Prostate gland (tissue), 2 donors: ENCODE measurements at regions not wholly inside any gene's neighbourhood (a gene's known extent, or its start where the extent isn't known, plus 50 kb on each side); places are given as distances from the start of the nearest gene placed in this dataset.

Experiments
- DNase-seq: peaks from one replicate; pipeline ENCODE4 v3.0.0-alpha.2; 2019; ENCODE audit warnings: low spot score
- H3K27ac ChIP-seq, 2 donors: fragments of 200-600 bp; sonication (generic); 2 replicates each; pipeline ENCODE4 v1.5.1; 2017 to 2019
- H3K27me3 ChIP-seq: fragments of 200-600 bp; sonication (generic); replicated peaks from 2 replicates; pipeline ENCODE4 v1.5.1; 2019; ENCODE audit not compliant: insufficient read depth
- H3K36me3 ChIP-seq, 2 donors: fragments of 200-600 bp; sonication (generic); 1 replicate in 1 of 2; 2 replicates in 1 of 2; pipeline versions ENCODE4 v1.5.1 to v1.8.1; 2017 to 2019
- H3K4me1 ChIP-seq: fragments of 200-600 bp; sonication (generic); replicated peaks from 2 replicates; pipeline ENCODE4 v1.5.1; 2019
- H3K4me3 ChIP-seq, 2 donors: fragments of 200-600 bp; sonication (generic); 2 replicates each; pipeline ENCODE4 v1.5.1; 2017 to 2019
- H3K9me3 ChIP-seq: fragments of 200-600 bp; sonication (generic); 2 replicates; pipeline ENCODE4 v1.5.1; 2017
- CTCF ChIP-seq, 4 experiments: fragments of 200-600 bp in 2 of 4; fragments of 450-650 bp in 2 of 4; sonication (generic) in 2 of 4; IDR thresholded peaks; 1 replicate in 3 of 4; 2 replicates in 1 of 4; pipeline ENCODE4 v1.5.1; 2016 to 2019; ENCODE audit warnings: antibody characterized with exemption in 4 of 4, mild to moderate bottlenecking in 2 of 4, moderate library complexity in 2 of 4
- POLR2A ChIP-seq: fragments of 450-650 bp; IDR thresholded peaks from one replicate; pipeline ENCODE4 v1.6.1; 2016; ENCODE audit warnings: antibody characterized with exemption, mild to moderate bottlenecking
- POLR2AphosphoS5 ChIP-seq: sonication (generic); formaldehyde crosslinking; IDR thresholded peaks from one replicate; pipeline ENCODE4 v1.6.1; 2017; ENCODE audit warnings: antibody characterized with exemption
- WGBS: methylation state at CpG from one replicate; pipeline ENCODE4 v1.1.5; 2018; 5-methylcytosine and 5-hydroxymethylcytosine counted together
- intact Hi-C: fragments of 100-400 bp; cut with DNase I; formaldehyde crosslinking; loops from one replicate; pipeline ENCODE4 v1.14.2; 2022

GRCh38 chr14:87014856-87015255, 978.1 kb downstream of the GALC start:
- 82% methylated on average over 3 of the region's 3 CpGs for WGBS
- DNase-seq = no peak
- intact Hi-C loops = no loop called here
- Histone ChIP-seq H3K4me3 (no peak overlapping the region), H3K4me1 (no peaks in the 10 kb centered on the region), H3K27me3 (no peaks in the 10 kb centered on the region), H3K9me3 (no peaks in the 10 kb centered on the region), H3K36me3 (no peaks in the 10 kb centered on the region), H3K27ac (no peak overlapping the region)
- no peak for TF ChIP-seq POLR2A
- TF ChIP-seq POLR2AphosphoS5 = no peak
- no peak for TF ChIP-seq CTCF (IDR thresholded peaks at IDR 0.05)

DNA sequence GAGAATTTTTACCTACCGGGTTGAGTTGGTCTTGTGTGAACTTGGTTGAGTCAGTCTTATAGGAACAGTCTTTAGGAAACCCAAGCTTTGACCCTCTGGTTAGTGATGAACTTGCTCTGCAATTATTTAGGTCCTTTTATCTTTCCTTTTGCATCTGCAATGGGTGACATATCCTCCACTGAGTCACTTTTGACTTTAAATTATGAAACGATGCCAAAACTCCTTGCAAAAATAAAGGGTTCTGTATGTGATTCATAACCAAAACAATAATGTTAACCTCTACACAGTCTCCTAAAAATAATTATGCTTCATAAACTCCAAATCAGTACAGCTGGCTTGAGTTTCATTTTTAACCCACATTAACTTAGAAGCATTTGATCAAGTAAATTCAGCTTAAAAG, 979.4 kb downstream of the GALC start:
- H3K4me1 ChIP-seq = no peaks in the 10 kb centered on the region
- no peaks in the 10 kb centered on the region for H3K36me3 ChIP-seq
- H3K9me3 ChIP-seq = no peaks in the 10 kb centered on the region
- no peaks in the 10 kb centered on the region for H3K27me3 ChIP-seq
- H3K27ac ChIP-seq = no peak overlapping the region
- H3K4me3 ChIP-seq = no peak overlapping the region
- no peak for DNase-seq
- intact Hi-C loops = no loop called here
- TF ChIP-seq POLR2AphosphoS5 (no peak), CTCF (IDR thresholded peaks at IDR 0.05) (no peak), POLR2A (no peak)
- WGBS = 78% methylated on average over 2 of the region's 2 CpGs

GRCh38 chr14:87008965-87009364, 984.0 kb downstream of the GALC start:
- intact Hi-C loops = no loop called here
- Histone ChIP-seq H3K36me3 (no peaks in the 10 kb centered on the region), H3K27ac (no peak overlapping the region), H3K4me3 (no peak overlapping the region), H3K4me1 (no peaks in the 10 kb centered on the region), H3K9me3 (no peaks in the 10 kb centered on the region), H3K27me3 (no peaks in the 10 kb centered on the region)
- no peak for DNase-seq
- TF ChIP-seq POLR2A = no peak
- TF ChIP-seq CTCF (IDR thresholded peaks at IDR 0.05) = no peak
- TF ChIP-seq POLR2AphosphoS5 = no peak
- WGBS = 87% methylated on average over 1 of the region's 1 CpG

DNA sequence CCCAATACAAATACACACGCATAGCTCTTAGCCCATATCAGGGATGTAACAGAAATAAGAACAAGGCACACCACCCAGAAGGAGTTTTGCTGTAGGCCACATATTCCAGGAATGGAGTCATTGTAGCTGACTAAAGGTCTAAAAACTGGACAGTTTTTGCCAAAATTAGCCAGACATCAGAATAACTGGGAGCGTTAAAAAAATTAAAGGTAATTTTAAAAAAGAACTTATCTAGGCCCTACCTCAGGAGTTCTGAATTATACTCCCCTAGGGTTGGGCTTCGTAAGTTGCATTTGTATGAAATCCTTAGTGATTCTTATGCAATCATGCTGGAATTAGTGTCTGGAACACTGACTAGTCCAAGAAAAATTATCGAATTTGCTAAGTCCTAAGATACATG, 987.7 kb downstream of the GALC start:
- no peak for TF ChIP-seq POLR2A
- DNase-seq = no peak
- Histone ChIP-seq H3K27me3 (no peaks in the 10 kb centered on the region), H3K9me3 (no peaks in the 10 kb centered on the region), H3K4me1 (no peaks in the 10 kb centered on the region), H3K36me3 (no peaks in the 10 kb centered on the region), H3K4me3 (no peak overlapping the region), H3K27ac (no peak overlapping the region)
- intact Hi-C loops = no loop called here
- WGBS = 61% methylated on average over 4 of the region's 4 CpGs

- Histone ChIP-seq H3K9me3 (no peaks in the 10 kb centered on the region), H3K4me3 (no peak overlapping the region), H3K4me1 (no peaks in the 10 kb centered on the region), H3K27ac (no peak overlapping the region), H3K27me3 (no peaks in the 10 kb centered on the region), H3K36me3 (no peaks in the 10 kb centered on the region)
- intact Hi-C loops = no loop called here
- no peak for DNase-seq
- WGBS = 75% methylated on average over 2 of the region's 2 CpGs
- TF ChIP-seq CTCF (IDR thresholded peaks at IDR 0.05) = no peak
- no peak for TF ChIP-seq POLR2AphosphoS5
- no peak for TF ChIP-seq POLR2A
Measured at GRCh38 chr14:87002776-87003175, 990.2 kb downstream of the GALC start.
